Mesenchymal stem cell (in vitro differentiated cells and primary cell): ENCODE measurements at regions not wholly inside any gene's neighbourhood (a gene's known extent, or its start where the extent isn't known, plus 50 kb on each side); places are given as distances from the start of the nearest gene placed in this dataset.

Experiments
- DNase-seq: peaks from one replicate; pipeline ENCODE4 v3.0.0-alpha.2; 2013
- H2AFZ ChIP-seq: one replicate; pipeline ENCODE4 v1.6.1; 2013; ENCODE audit warnings: low read depth, mild to moderate bottlenecking, control low read depth, inconsistent platforms, low read length, moderate library complexity
- H2AK5ac ChIP-seq: 2 replicates; pipeline ENCODE4 v1.6.1; 2013; ENCODE audit warnings: low read length, moderate library complexity, mild to moderate bottlenecking, inconsistent platforms; ENCODE audit not compliant: severe bottlenecking
- H2BK120ac ChIP-seq: one replicate; pipeline ENCODE4 v1.6.1; 2013; ENCODE audit warnings: low read depth, mild to moderate bottlenecking, inconsistent platforms, low read length, moderate library complexity
- H2BK12ac ChIP-seq, 2 experiments: one replicate each; pipeline ENCODE4 v1.6.1; 2013; ENCODE audit warnings: inconsistent platforms in 2 of 2, low read length in 2 of 2, mild to moderate bottlenecking in 2 of 2, moderate library complexity in 2 of 2, control low read depth in 1 of 2
- H2BK15ac ChIP-seq: one replicate; pipeline ENCODE4 v1.6.1; 2013; ENCODE audit warnings: mild to moderate bottlenecking, low read depth, inconsistent platforms; ENCODE audit not compliant: poor library complexity, severe bottlenecking
- H2BK5ac ChIP-seq: 2 replicates; pipeline ENCODE4 v1.6.1; 2013; ENCODE audit warnings: low read depth, mild to moderate bottlenecking, low read length, control low read depth, inconsistent platforms; ENCODE audit not compliant: poor library complexity, severe bottlenecking
- H3K14ac ChIP-seq, 2 experiments: one replicate each; pipeline ENCODE4 v1.6.1; 2013; ENCODE audit warnings: inconsistent platforms in 2 of 2, low read length in 2 of 2, control low read depth in 1 of 2, mild to moderate bottlenecking in 1 of 2, moderate library complexity in 1 of 2
- H3K18ac ChIP-seq, 2 experiments: one replicate each; pipeline ENCODE4 v1.6.1; 2013; ENCODE audit warnings: inconsistent platforms in 2 of 2, low read length in 2 of 2, control low read depth in 1 of 2, low read depth in 1 of 2, mild to moderate bottlenecking in 1 of 2
- H3K23ac ChIP-seq, 2 experiments: one replicate each; pipeline ENCODE4 v1.6.1; 2013; ENCODE audit warnings: inconsistent platforms in 2 of 2, low read length in 2 of 2, mild to moderate bottlenecking in 2 of 2, moderate library complexity in 2 of 2, control low read depth in 1 of 2
- H3K27ac ChIP-seq: 2 replicates; pipeline ENCODE4 v1.5.1; 2013; ENCODE audit warnings: mild to moderate bottlenecking, moderate library complexity, low read length, control low read depth, inconsistent platforms; ENCODE audit not compliant: poor library complexity, severe bottlenecking
- H3K27me3 ChIP-seq, 2 experiments: 2 replicates each; pipeline versions ENCODE4 v1.6.1 to v1.7.0; 2013; ENCODE audit warnings: low read length in 2 of 2, mild to moderate bottlenecking in 2 of 2, moderate library complexity in 2 of 2, control low read depth in 1 of 2, inconsistent platforms in 1 of 2; ENCODE audit not compliant: control insufficient read depth in 1 of 2, insufficient read depth in 1 of 2
- H3K36me3 ChIP-seq, 2 experiments: 2 replicates each; pipeline versions ENCODE4 v1.6.1 to v1.7.0; 2013; ENCODE audit warnings: low read length in 2 of 2, control low read depth in 1 of 2, inconsistent platforms in 1 of 2, low read depth in 1 of 2, mild to moderate bottlenecking in 1 of 2; ENCODE audit not compliant: insufficient read depth in 2 of 2, control insufficient read depth in 1 of 2
- H3K4ac ChIP-seq, 2 experiments: one replicate each; pipeline ENCODE4 v1.6.1; 2013; ENCODE audit warnings: inconsistent platforms in 2 of 2, low read length in 2 of 2, mild to moderate bottlenecking in 2 of 2, moderate library complexity in 2 of 2, control low read depth in 1 of 2, low read depth in 1 of 2
- H3K4me1 ChIP-seq: 2 replicates; pipeline ENCODE4 v1.6.1; 2013; ENCODE audit warnings: low read depth, low read length, control low read depth; ENCODE audit not compliant: control insufficient read depth, insufficient read depth
- H3K4me2 ChIP-seq: 2 replicates; pipeline ENCODE4 v1.6.1; 2013; ENCODE audit warnings: low read length, mild to moderate bottlenecking, inconsistent platforms; ENCODE audit not compliant: poor library complexity, severe bottlenecking
- H3K4me3 ChIP-seq, 2 experiments: 2 replicates each; pipeline versions ENCODE4 v1.5.1 to v1.7.0; 2013; ENCODE audit warnings: low read length in 2 of 2, mild to moderate bottlenecking in 2 of 2, control low read depth in 1 of 2, low read depth in 1 of 2; ENCODE audit not compliant: insufficient read depth in 1 of 2
- H3K79me1 ChIP-seq: replicated peaks from 2 replicates; pipeline ENCODE4 v1.6.1; 2013; ENCODE audit warnings: mild to moderate bottlenecking, control low read depth, low read length, inconsistent platforms; ENCODE audit not compliant: poor library complexity, severe bottlenecking
- H3K9ac ChIP-seq: 2 replicates; pipeline ENCODE4 v1.7.0; 2013; ENCODE audit warnings: mild to moderate bottlenecking, low read length, moderate library complexity
- H3K9me3 ChIP-seq: 2 replicates; pipeline ENCODE4 v1.7.0; 2013; ENCODE audit warnings: mild to moderate bottlenecking, low read length; ENCODE audit not compliant: control insufficient read depth
- H4K8ac ChIP-seq: one replicate; pipeline ENCODE4 v1.6.1; 2013; ENCODE audit warnings: inconsistent platforms, mild to moderate bottlenecking, low read length, moderate library complexity
- H4K91ac ChIP-seq: one replicate; pipeline ENCODE4 v1.6.1; 2013; ENCODE audit warnings: mild to moderate bottlenecking, low read length, inconsistent platforms
- WGBS: methylation state at CpG from one replicate; pipeline ENCODE4 v1.1.7; 2013; ENCODE audit warnings: mixed read lengths; 5-methylcytosine and 5-hydroxymethylcytosine counted together

GRCh38 chr13:84933797-84934196 lies 865.4 kb downstream of the SLITRK6 start:
- Histone ChIP-seq H3K27ac (no peak overlapping the region), H4K91ac (no peak overlapping the region), H3K4me2 (no peak overlapping the region), H2BK120ac (no peak overlapping the region), H3K9ac (no peak overlapping the region), H3K27me3 (no peaks in the 10 kb centered on the region), H3K4ac (no peak overlapping the region), H3K23ac (no peak overlapping the region), H2BK15ac (no peak overlapping the region), H3K36me3 (no peaks in the 10 kb centered on the region), H3K4me3 (no peak overlapping the region), H3K4me1 (no peaks in the 10 kb centered on the region), H2AK5ac (no peak overlapping the region), H3K18ac (no peak overlapping the region), H2BK5ac (no peak overlapping the region), H3K79me1 (no peaks in the 10 kb centered on the region), H3K9me3 (no peaks in the 10 kb centered on the region), H2BK12ac (no peak overlapping the region), H3K14ac (no peak overlapping the region), H4K8ac (peak overlapping the region; percentile 60), H2AFZ (no peak overlapping the region)
- peak; percentile 9 for DNase-seq
- WGBS: 100% methylated on average over 1 of the region's 1 CpG

GRCh38 chr13:84931264-84931663 lies 868.0 kb downstream of the SLITRK6 start:
- Histone ChIP-seq H3K4ac (no peak overlapping the region), H4K8ac (no peak overlapping the region), H3K27ac (no peak overlapping the region), H3K23ac (no peak overlapping the region), H3K9me3 (no peaks in the 10 kb centered on the region), H3K4me3 (no peak overlapping the region), H3K27me3 (no peaks in the 10 kb centered on the region), H3K4me1 (no peaks in the 10 kb centered on the region), H3K9ac (no peak overlapping the region), H3K18ac (no peak overlapping the region), H3K14ac (no peak overlapping the region), H2BK5ac (no peak overlapping the region), H4K91ac (no peak overlapping the region), H2AK5ac (no peak overlapping the region), H2AFZ (no peak overlapping the region), H2BK12ac (no peak overlapping the region), H2BK120ac (no peak overlapping the region), H3K36me3 (no peaks in the 10 kb centered on the region), H2BK15ac (no peak overlapping the region), H3K4me2 (no peak overlapping the region), H3K79me1 (no peaks in the 10 kb centered on the region)
- WGBS: 70% methylated on average over 1 of the region's 1 CpG
- DNase-seq: no peak

DNA sequence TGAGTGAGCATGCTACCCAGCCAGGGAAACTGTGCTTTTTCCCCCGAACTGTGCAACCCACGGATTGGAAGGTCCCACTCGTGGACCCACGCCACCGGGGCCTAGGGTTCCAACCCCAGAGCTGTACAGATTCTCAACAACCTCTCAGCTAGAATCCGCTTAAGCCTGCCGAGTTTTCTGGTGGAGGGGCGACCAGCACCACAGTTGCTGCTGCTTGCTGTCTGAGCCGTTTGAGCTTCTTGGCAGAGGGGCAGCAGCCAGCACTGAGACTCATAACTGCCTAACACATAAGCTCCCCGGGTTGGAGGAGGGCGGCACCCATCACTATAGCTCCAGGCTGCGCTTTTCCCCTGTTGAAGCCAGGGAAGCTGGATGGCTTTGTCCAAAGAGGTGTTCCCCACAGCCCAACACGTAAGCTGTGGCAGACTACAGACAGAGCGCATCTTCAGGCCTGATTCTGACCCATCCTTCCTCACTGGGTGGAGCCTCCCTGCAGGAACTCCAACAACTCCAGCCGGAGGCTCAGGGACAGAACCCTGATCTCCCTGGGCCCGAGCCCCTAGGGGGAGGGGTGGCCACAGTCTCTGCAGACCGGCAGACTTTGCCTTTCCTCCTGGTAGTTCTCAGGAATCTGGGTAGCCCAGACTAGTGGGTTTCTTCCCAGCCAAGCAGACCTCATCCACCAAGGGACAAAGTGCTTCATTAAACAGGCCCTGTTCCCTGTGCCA lies 871.6 kb downstream of the SLITRK6 start:
- Histone ChIP-seq H3K27me3 (no peaks in the 10 kb centered on the region), H3K14ac (peak overlapping the region in 1 of 2 experiments; percentile 14), H2BK120ac (no peak overlapping the region), H3K27ac (no peak overlapping the region), H3K4me3 (no peak overlapping the region), H2BK12ac (no peak overlapping the region), H3K4me2 (no peak overlapping the region), H3K18ac (peak overlapping the region in 1 of 2 experiments; percentile 55), H2AFZ (no peak overlapping the region), H3K9me3 (no peaks in the 10 kb centered on the region), H3K79me1 (no peaks in the 10 kb centered on the region), H3K9ac (no peak overlapping the region), H4K8ac (no peak overlapping the region), H3K36me3 (no peaks in the 10 kb centered on the region), H3K23ac (no peak overlapping the region), H2AK5ac (no peak overlapping the region), H2BK5ac (no peak overlapping the region), H3K4ac (no peak overlapping the region), H3K4me1 (no peaks in the 10 kb centered on the region), H2BK15ac (no peak overlapping the region), H4K91ac (peak overlapping the region; percentile 52)
- DNase-seq: no peak
- WGBS: 95% methylated on average over 17 of the region's 17 CpGs

- H3K9ac ChIP-seq: no peak overlapping the region
- H3K36me3 ChIP-seq: no peaks in the 10 kb centered on the region
- no peak overlapping the region for H2BK12ac ChIP-seq
- H2AK5ac ChIP-seq: no peak overlapping the region
- H3K9me3 ChIP-seq: no peaks in the 10 kb centered on the region
- H3K27ac ChIP-seq: no peak overlapping the region
- DNase-seq: peak; percentile 40
- no peak overlapping the region for H4K91ac ChIP-seq
- H2AFZ ChIP-seq: no peak overlapping the region
- WGBS: 81% methylated on average over 2 of the region's 4 CpGs
- H2BK15ac ChIP-seq: no peak overlapping the region
- no peaks in the 10 kb centered on the region for H3K79me1 ChIP-seq
- no peak overlapping the region for H3K4ac ChIP-seq
- no peak overlapping the region for H2BK120ac ChIP-seq
- no peak overlapping the region for H3K18ac ChIP-seq
- no peaks in the 10 kb centered on the region for H3K4me1 ChIP-seq
- no peak overlapping the region for H2BK5ac ChIP-seq
- no peak overlapping the region for H3K4me2 ChIP-seq
- H3K27me3 ChIP-seq: no peaks in the 10 kb centered on the region
- no peak overlapping the region for H3K23ac ChIP-seq
- H3K4me3 ChIP-seq: no peak overlapping the region
- H3K14ac ChIP-seq: no peak overlapping the region
- H4K8ac ChIP-seq: no peak overlapping the region
Observed at GRCh38 chr13:84925443-84925842, 873.8 kb downstream of the SLITRK6 start.
